HG03432 (cell line): ENCODE measurements at regions not wholly inside any gene's neighbourhood (a gene's known extent, or its start where the extent isn't known, plus 50 kb on each side); places are given as distances from the start of the nearest gene placed in this dataset.
"Not testable (repeated sequence)": the region's sequence is repeated elsewhere in the genome, so short reads cannot be mapped to it uniquely, and the experiment has no call there.

Source experiments
- ATAC-seq: cut with Tn5 transposase; IDR thresholded peaks from one replicate; pipeline ENCODE4 v1.9.1; 2021; ENCODE audit warnings: mild to moderate bottlenecking, moderate library complexity; ENCODE audit not compliant: unreplicated experiment

GRCh38 chr1:213324859-213325258 is 273.8 kb downstream of the RPS6KC1 start:
- no peak for ATAC-seq

- ATAC-seq, result no peak
These were observed 274.4 kb downstream of the RPS6KC1 start for GRCh38 chr1:213325482-213325881.

GRCh38 chr1:213326281-213327016 is 275.4 kb downstream of the RPS6KC1 start:
- ATAC-seq, result no peak

- ATAC-seq, result no peak
These were observed 276.1 kb downstream of the RPS6KC1 start for GRCh38 chr1:213327017-213327667.

GRCh38 chr1:213329406-213330008 is 278.5 kb downstream of the RPS6KC1 start:
- no peak for ATAC-seq

- ATAC-seq, result no peak
These were observed 279.2 kb downstream of the RPS6KC1 start for GRCh38 chr1:213330281-213330680.

- ATAC-seq, result no peak
These were observed 280.7 kb downstream of the RPS6KC1 start for GRCh38 chr1:213331631-213332175.

- ATAC-seq, result no peak
These were observed 281.4 kb downstream of the RPS6KC1 start for GRCh38 chr1:213332491-213332890.

GRCh38 chr1:213333121-213333520 is 282.1 kb downstream of the RPS6KC1 start:
- ATAC-seq, result no peak

- ATAC-seq, result no peak
These were observed 284.0 kb downstream of the RPS6KC1 start for GRCh38 chr1:213335084-213335483.

- no peak for ATAC-seq
These were observed 286.1 kb downstream of the RPS6KC1 start for GRCh38 chr1:213337025-213337678.

GRCh38 chr1:213340593-213340992 is 289.6 kb downstream of the RPS6KC1 start:
- ATAC-seq, result no peak

- no peak for ATAC-seq
These were observed 294.6 kb downstream of the RPS6KC1 start for GRCh38 chr1:213345621-213346020.

- ATAC-seq, result no peak
These were observed 306.4 kb downstream of the RPS6KC1 start for GRCh38 chr1:213357403-213357802.

- not testable (repeated sequence) for ATAC-seq
These were observed 307.3 kb downstream of the RPS6KC1 start for GRCh38 chr1:213358368-213358767.

- ATAC-seq, result no peak
These were observed 311.6 kb downstream of the RPS6KC1 start for GRCh38 chr1:213362598-213362997.

- no peak for ATAC-seq
These were observed 315.2 kb downstream of the RPS6KC1 start for GRCh38 chr1:213366141-213366831.

GRCh38 chr1:213369465-213369864 is 318.4 kb downstream of the RPS6KC1 start:
- no peak for ATAC-seq

- no peak for ATAC-seq
These were observed 319.5 kb downstream of the RPS6KC1 start for GRCh38 chr1:213370523-213370922.

- ATAC-seq, result no peak
These were observed 320.4 kb downstream of the RPS6KC1 start for GRCh38 chr1:213371525-213371846.
